ENCODE measurements at regions not wholly inside any gene's neighbourhood (a gene's known extent, or its start where the extent isn't known, plus 50 kb on each side); places are given as distances from the start of the nearest gene placed in this dataset.
"Not testable (repeated sequence)": the region's sequence is repeated elsewhere in the genome, so short reads cannot be mapped to it uniquely, and the experiment has no call there.

DNA sequence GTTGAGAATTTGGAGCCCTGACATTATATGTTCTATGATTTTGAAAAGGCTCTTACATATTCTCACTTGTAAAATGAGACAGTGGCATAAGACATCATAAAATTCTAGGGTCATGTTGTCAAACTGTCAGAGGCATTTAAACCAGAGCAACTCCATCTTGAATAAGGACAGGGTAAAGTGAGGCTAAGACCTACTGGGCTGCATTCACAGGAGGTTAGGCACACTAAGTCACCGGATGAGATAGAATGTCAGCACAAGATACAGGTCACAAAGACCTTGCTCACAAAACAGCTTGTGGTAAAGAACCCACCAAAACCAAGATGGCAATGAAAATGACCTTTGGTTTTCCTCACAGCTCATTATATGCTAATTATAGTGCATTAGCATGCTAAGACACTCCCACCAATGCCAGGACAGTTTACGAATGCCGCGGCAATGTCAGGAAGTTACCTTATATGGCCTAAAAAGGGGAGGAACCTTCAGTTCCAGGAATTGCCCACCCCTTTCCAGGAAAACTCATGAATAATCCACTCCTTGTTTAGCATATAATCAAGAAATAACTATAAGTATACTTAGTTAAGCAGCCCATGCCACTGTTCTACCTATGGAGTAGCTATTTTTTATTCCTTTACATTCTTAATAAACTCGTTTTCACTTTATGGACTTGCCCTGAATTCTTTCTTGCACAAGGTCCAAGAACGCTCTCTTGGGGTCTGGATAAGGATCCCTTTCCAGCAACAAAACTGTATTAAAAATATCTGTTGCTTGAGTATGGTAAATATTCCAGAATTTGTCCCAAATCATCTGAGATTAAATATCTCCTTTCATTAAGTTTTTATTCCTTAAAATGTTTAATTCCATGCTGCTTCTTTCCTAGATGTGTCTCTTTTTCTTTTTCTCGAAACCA, 406.4 kb downstream of the METTL4 start:
- Histone ChIP-seq H2AFZ (ENCODE audit: low read depth) (no peak overlapping the region), H3K27ac (ENCODE audit: low read depth in 2 of 2, low read length in 1 of 2) (no peak overlapping the region), H3K4me3 (ENCODE audit: low read depth in 2 of 2, low read length in 1 of 2) (no peak overlapping the region), H3K79me2 (ENCODE audit: insufficient read depth) (no peaks in the 10 kb centered on the region), H3F3A (replicated peaks; ENCODE audit: insufficient read depth) (no peaks in the 10 kb centered on the region), H3K9me3 (no peaks in the 10 kb centered on the region), H3K36me3 (replicated peaks in 1 of 2; ENCODE audit: control insufficient read depth in 1 of 2, insufficient read depth in 2 of 2, low read length in 1 of 2) (no peaks in the 10 kb centered on the region), H3K9me2 (no peaks in the 10 kb centered on the region), H3K4me2 (no peak overlapping the region), H4K20me1 (ENCODE audit: insufficient read depth) (no peaks in the 10 kb centered on the region), H3K27me3 (ENCODE audit: insufficient read depth) (no peaks in the 10 kb centered on the region), H3K4me1 (ENCODE audit: control insufficient read depth in 1 of 2, insufficient read depth in 2 of 2, low read depth in 1 of 2, low read length in 1 of 2) (no peaks in the 10 kb centered on the region), H3K9ac (no peak overlapping the region)
- no peak for TF ChIP-seq YY1 (IDR thresholded peaks at IDR 0.05; ENCODE audit: low read depth)
- TF ChIP-seq TCF12 (IDR thresholded peaks at IDR 0.05), result no peak
- TF ChIP-seq NFIC (IDR thresholded peaks at IDR 0.05; ENCODE audit: borderline replicate concordance), result no peak
- TF ChIP-seq, protein P1, sequence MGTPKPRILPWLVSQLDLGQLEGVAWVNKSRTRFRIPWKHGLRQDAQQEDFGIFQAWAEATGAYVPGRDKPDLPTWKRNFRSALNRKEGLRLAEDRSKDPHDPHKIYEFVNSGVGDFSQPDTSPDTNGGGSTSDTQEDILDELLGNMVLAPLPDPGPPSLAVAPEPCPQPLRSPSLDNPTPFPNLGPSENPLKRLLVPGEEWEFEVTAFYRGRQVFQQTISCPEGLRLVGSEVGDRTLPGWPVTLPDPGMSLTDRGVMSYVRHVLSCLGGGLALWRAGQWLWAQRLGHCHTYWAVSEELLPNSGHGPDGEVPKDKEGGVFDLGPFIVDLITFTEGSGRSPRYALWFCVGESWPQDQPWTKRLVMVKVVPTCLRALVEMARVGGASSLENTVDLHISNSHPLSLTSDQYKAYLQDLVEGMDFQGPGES (IDR thresholded peaks at IDR 0.05; ENCODE audit: low read depth, low read length), result no peak
- no peak for TF ChIP-seq MXI1 (IDR thresholded peaks at IDR 0.05; ENCODE audit: low read depth, low read length)
- TF ChIP-seq MEF2A (IDR thresholded peaks at IDR 0.05; ENCODE audit: borderline replicate concordance, low read depth), result no peak
- no peak for TF ChIP-seq EZH2phosphoT487 (IDR thresholded peaks at IDR 0.05; ENCODE audit: borderline replicate concordance, low read depth)
- no peak for TF ChIP-seq SIN3A (IDR thresholded peaks at IDR 0.05; ENCODE audit: borderline replicate concordance, low read depth, low read length)
- TF ChIP-seq POLR2AphosphoS5 (IDR thresholded peaks at IDR 0.05; ENCODE audit: low read depth, low read length), result no peak
- no peak for TF ChIP-seq GABPA (IDR thresholded peaks at IDR 0.05; ENCODE audit: low read depth)
- no peak for DNase-seq
- CTCF ChIA-PET, result no interaction called here
- 16% methylated on average over 7 of the region's 7 CpGs for WGBS (ENCODE audit: low lambda C conversion rate)
- POLR2A ChIA-PET, result no interaction called here

DNA sequence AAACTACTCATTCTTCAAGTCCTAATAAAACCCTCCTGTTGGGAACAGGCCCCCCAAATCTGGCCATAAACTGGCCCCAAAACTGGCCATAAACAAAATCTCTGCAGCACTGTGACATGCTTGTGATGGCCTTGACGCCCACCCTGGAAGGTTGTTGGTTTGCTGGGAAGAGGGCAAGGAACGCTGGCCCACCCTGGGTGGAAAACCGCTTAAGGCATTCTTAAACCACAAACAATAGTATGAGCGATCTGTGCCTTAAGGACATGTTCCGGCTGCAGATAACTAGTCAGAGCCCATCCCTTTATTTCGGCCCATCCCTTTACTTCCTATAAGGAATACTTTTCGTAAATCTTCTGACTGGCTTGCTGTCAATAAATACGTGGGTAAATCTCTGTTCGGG, 404.4 kb downstream of the METTL4 start:
- H3F3A ChIP-seq (replicated peaks; ENCODE audit: insufficient read depth); DNase-seq; H3K9ac ChIP-seq; H3K36me3 ChIP-seq (replicated peaks in 1 of 2; ENCODE audit: control insufficient read depth in 1 of 2, insufficient read depth in 2 of 2, low read length in 1 of 2); H4K20me1 ChIP-seq (ENCODE audit: insufficient read depth); POLR2A ChIA-PET; H3K27me3 ChIP-seq (ENCODE audit: insufficient read depth); H3K4me1 ChIP-seq (ENCODE audit: control insufficient read depth in 1 of 2, insufficient read depth in 2 of 2, low read depth in 1 of 2, low read length in 1 of 2); H3K9me3 ChIP-seq; H3K27ac ChIP-seq (ENCODE audit: low read depth in 2 of 2, low read length in 1 of 2); CTCF ChIA-PET; H3K4me3 ChIP-seq (ENCODE audit: low read depth in 2 of 2, low read length in 1 of 2); H2AFZ ChIP-seq (ENCODE audit: low read depth); H3K9me2 ChIP-seq; H3K4me2 ChIP-seq; H3K79me2 ChIP-seq (ENCODE audit: insufficient read depth): not testable (repeated sequence)
- WGBS (ENCODE audit: low lambda C conversion rate), result 6% methylated on average over 9 of the region's 9 CpGs

DNA sequence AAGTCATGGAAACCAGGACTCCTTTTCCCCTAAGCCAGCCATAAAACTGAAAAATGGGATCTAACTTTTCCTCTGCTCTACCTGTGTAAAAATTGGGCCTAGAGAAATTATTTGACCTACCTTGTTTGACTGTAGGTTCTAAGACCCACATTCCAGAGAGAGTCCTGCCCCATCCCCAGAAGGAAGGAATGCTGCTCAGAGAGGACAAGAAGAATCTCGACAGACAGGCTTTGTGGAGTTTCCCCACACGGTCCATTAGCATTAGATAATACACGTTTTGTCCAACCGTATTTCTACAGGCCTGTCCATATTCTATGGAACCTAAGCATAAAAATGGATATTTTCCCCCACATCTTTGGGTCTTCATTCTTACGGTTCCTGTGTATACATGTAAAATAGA, 403.3 kb downstream of the METTL4 start:
- Histone ChIP-seq H3K4me3 (ENCODE audit: low read depth in 2 of 2, low read length in 1 of 2) (no peak overlapping the region), H3K79me2 (ENCODE audit: insufficient read depth) (no peaks in the 10 kb centered on the region), H3K4me2 (no peak overlapping the region), H3F3A (replicated peaks; ENCODE audit: insufficient read depth) (no peaks in the 10 kb centered on the region), H3K27ac (ENCODE audit: low read depth in 2 of 2, low read length in 1 of 2) (no peak overlapping the region), H3K9me2 (no peaks in the 10 kb centered on the region), H2AFZ (ENCODE audit: low read depth) (no peak overlapping the region), H3K36me3 (replicated peaks in 1 of 2; ENCODE audit: control insufficient read depth in 1 of 2, insufficient read depth in 2 of 2, low read length in 1 of 2) (no peaks in the 10 kb centered on the region), H4K20me1 (ENCODE audit: insufficient read depth) (no peaks in the 10 kb centered on the region), H3K9me3 (no peaks in the 10 kb centered on the region), H3K9ac (no peak overlapping the region), H3K4me1 (ENCODE audit: control insufficient read depth in 1 of 2, insufficient read depth in 2 of 2, low read depth in 1 of 2, low read length in 1 of 2) (no peaks in the 10 kb centered on the region), H3K27me3 (ENCODE audit: insufficient read depth) (no peaks in the 10 kb centered on the region)
- ChIA-PET CTCF (no interaction called here), POLR2A (no interaction called here)
- DNase-seq, result no peak
- WGBS (ENCODE audit: low lambda C conversion rate), result 9% methylated on average over 4 of the region's 5 CpGs
- TF ChIP-seq GATA2 (CRISPR knock-in tag; IDR thresholded peaks at IDR 0.05) (no peak), GABPA (IDR thresholded peaks at IDR 0.05; ENCODE audit: low read depth) (no peak)

Measured in SK-N-SH (cell line).